ENCODE measurements at regions not wholly inside any gene's neighbourhood (a gene's known extent, or its start where the extent isn't known, plus 50 kb on each side); places are given as distances from the start of the nearest gene placed in this dataset.

DNA sequence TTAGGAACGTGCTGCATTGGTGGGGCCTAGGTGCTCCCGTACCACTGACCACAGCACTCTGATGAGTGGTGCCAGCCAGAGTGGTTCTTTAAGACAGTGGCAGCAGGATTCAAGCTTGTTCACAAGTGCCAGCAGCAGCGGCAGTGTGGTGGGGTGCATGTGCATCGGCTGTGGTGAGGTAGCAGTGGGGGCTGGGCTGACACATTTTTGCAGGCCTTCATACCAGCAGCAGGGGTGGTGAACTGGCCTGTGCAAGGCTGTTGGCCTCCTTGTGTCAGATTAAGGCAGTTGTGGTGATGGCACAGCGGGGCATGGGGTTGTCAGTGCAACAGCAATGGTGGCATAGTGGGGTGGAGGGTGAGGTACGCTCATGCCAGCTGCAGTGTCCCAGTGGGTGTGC, 131.4 kb downstream of the PABPC4L start:
- TF ChIP-seq, protein P1, sequence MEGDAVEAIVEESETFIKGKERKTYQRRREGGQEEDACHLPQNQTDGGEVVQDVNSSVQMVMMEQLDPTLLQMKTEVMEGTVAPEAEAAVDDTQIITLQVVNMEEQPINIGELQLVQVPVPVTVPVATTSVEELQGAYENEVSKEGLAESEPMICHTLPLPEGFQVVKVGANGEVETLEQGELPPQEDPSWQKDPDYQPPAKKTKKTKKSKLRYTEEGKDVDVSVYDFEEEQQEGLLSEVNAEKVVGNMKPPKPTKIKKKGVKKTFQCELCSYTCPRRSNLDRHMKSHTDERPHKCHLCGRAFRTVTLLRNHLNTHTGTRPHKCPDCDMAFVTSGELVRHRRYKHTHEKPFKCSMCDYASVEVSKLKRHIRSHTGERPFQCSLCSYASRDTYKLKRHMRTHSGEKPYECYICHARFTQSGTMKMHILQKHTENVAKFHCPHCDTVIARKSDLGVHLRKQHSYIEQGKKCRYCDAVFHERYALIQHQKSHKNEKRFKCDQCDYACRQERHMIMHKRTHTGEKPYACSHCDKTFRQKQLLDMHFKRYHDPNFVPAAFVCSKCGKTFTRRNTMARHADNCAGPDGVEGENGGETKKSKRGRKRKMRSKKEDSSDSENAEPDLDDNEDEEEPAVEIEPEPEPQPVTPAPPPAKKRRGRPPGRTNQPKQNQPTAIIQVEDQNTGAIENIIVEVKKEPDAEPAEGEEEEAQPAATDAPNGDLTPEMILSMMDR (IDR thresholded peaks at IDR 0.05): no peak
- no peak for TF ChIP-seq POLR2AphosphoS5 (IDR thresholded peaks at IDR 0.05)
